NCI-H510A treated with DMSO at 0.1 percent for 48 hours (cell line): ENCODE measurements at regions not wholly inside any gene's neighbourhood (a gene's known extent, or its start where the extent isn't known, plus 50 kb on each side); places are given as distances from the start of the nearest gene placed in this dataset.
"Not testable (repeated sequence)": the region's sequence is repeated elsewhere in the genome, so short reads cannot be mapped to it uniquely, and the experiment has no call there.

Experiments used
- DNase-seq: peaks from one replicate; lab custom pipeline; 2025; lab: John Stamatoyannopoulos, UW

GRCh38 chr2:53028746-53029423 is 738.7 kb upstream of the CHAC2 start:
- no peak for DNase-seq

- no peak for DNase-seq
These were observed 739.4 kb upstream of the CHAC2 start for GRCh38 chr2:53028225-53028624.

- not testable (repeated sequence) for DNase-seq
These were observed 745.4 kb upstream of the CHAC2 start for GRCh38 chr2:53022248-53022647.

GRCh38 chr2:53021828-53022227 is 745.8 kb upstream of the CHAC2 start:
- DNase-seq = no peak

- no peak for DNase-seq
These were observed 746.3 kb upstream of the CHAC2 start for GRCh38 chr2:53021292-53021691.

- DNase-seq = peak; percentile 16
These were observed 748.7 kb upstream of the CHAC2 start for GRCh38 chr2:53018825-53019425.

- DNase-seq = no peak
These were observed 760.6 kb upstream of the CHAC2 start for GRCh38 chr2:53006980-53007379.

GRCh38 chr2:53004413-53004812 is 763.2 kb upstream of the CHAC2 start:
- DNase-seq = no peak

GRCh38 chr2:52995424-52995823 is 772.2 kb upstream of the CHAC2 start:
- DNase-seq = no peak

- no peak for DNase-seq
These were observed 791.3 kb upstream of the CHAC2 start for GRCh38 chr2:52976143-52976949.

GRCh38 chr2:52974127-52974526 is 793.5 kb upstream of the CHAC2 start:
- no peak for DNase-seq

- DNase-seq = no peak
These were observed 797.0 kb upstream of the CHAC2 start for GRCh38 chr2:52970642-52971041.

- no peak for DNase-seq
These were observed 799.6 kb upstream of the CHAC2 start for GRCh38 chr2:52968043-52968442.

- peak; percentile 33 for DNase-seq
These were observed 802.6 kb upstream of the CHAC2 start for GRCh38 chr2:52964916-52965530.

- no peak for DNase-seq
These were observed 806.2 kb upstream of the CHAC2 start for GRCh38 chr2:52961403-52961802.

GRCh38 chr2:52960881-52961280 is 806.7 kb upstream of the CHAC2 start:
- no peak for DNase-seq

GRCh38 chr2:52959801-52960200 is 807.8 kb upstream of the CHAC2 start:
- DNase-seq = no peak

GRCh38 chr2:52956766-52957165 is 810.8 kb upstream of the CHAC2 start:
- no peak for DNase-seq

- no peak for DNase-seq
These were observed 811.5 kb upstream of the CHAC2 start for GRCh38 chr2:52956118-52956517.

GRCh38 chr2:52955079-52955478 is 812.5 kb upstream of the CHAC2 start:
- DNase-seq = no peak

GRCh38 chr2:52940101-52940500 is 827.5 kb upstream of the CHAC2 start:
- no peak for DNase-seq

- DNase-seq = no peak
These were observed 828.4 kb upstream of the CHAC2 start for GRCh38 chr2:52939250-52939649.

GRCh38 chr2:52936029-52936428 is 831.6 kb upstream of the CHAC2 start:
- no peak for DNase-seq
